Esophagus muscularis mucosa (tissue), 4 donors: ENCODE measurements at regions not wholly inside any gene's neighbourhood (a gene's known extent, or its start where the extent isn't known, plus 50 kb on each side); places are given as distances from the start of the nearest gene placed in this dataset.
"Not testable (repeated sequence)": the region's sequence is repeated elsewhere in the genome, so short reads cannot be mapped to it uniquely, and the experiment has no call there.

Experiments used
- DNase-seq: peaks from one replicate; pipeline ENCODE4 v3.0.0-alpha.2; 2017; ENCODE audit errors: extremely low spot score
- H3K27ac ChIP-seq, 4 donors: fragments of 200-600 bp; sonication (generic); replicated peaks in 1 of 4; 1 replicate in 3 of 4; 2 replicates in 1 of 4; pipeline ENCODE4 v1.5.1; 2016 to 2019; ENCODE audit warnings: mild to moderate bottlenecking in 1 of 4
- H3K27me3 ChIP-seq, 4 donors: fragments of 200-600 bp; sonication (generic); one replicate each; pipeline versions ENCODE4 v1.5.1 to v1.6.0; 2016 to 2019
- H3K36me3 ChIP-seq, 4 donors: fragments of 200-600 bp; sonication (generic); one replicate each; pipeline ENCODE4 v1.5.1; 2016 to 2019
- H3K4me1 ChIP-seq, 4 donors: fragments of 200-600 bp; sonication (generic); one replicate each; pipeline ENCODE4 v1.5.1; 2016 to 2019
- H3K4me3 ChIP-seq, 4 donors: fragments of 200-600 bp; sonication (generic); 1 replicate in 2 of 4; 2 replicates in 2 of 4; pipeline ENCODE4 v1.5.1; 2016 to 2019; ENCODE audit warnings: mild to moderate bottlenecking in 4 of 4, moderate library complexity in 1 of 4
- H3K9me3 ChIP-seq, 4 donors: fragments of 200-600 bp; sonication (generic); 1 replicate in 3 of 4; 2 replicates in 1 of 4; pipeline ENCODE4 v1.5.1; 2016 to 2019
- CTCF ChIP-seq, 3 experiments: fragments of 200-600 bp in 2 of 3; fragments of 450-650 bp in 1 of 3; sonication (generic) in 2 of 3; IDR thresholded peaks; one replicate each; pipeline ENCODE4 v1.5.1; 2017 to 2019; ENCODE audit warnings: antibody characterized with exemption in 3 of 3, mild to moderate bottlenecking in 2 of 3, moderate library complexity in 1 of 3
- EP300 ChIP-seq: sonication (generic); formaldehyde crosslinking; IDR thresholded peaks from one replicate; pipeline ENCODE4 v1.6.1; 2017; ENCODE audit warnings: antibody characterized with exemption
- POLR2A ChIP-seq: fragments of 450-650 bp; IDR thresholded peaks from one replicate; pipeline ENCODE4 v1.6.1; 2017; ENCODE audit warnings: antibody characterized with exemption, moderate library complexity, mild to moderate bottlenecking, low read depth
- POLR2AphosphoS5 ChIP-seq, 2 donors: sonication (generic); formaldehyde crosslinking; IDR thresholded peaks; one replicate each; pipeline ENCODE4 v1.6.1; 2017; ENCODE audit warnings: antibody characterized with exemption in 2 of 2
- WGBS: methylation state at CpG from one replicate; pipeline ENCODE4 v1.1.5; 2018; 5-methylcytosine and 5-hydroxymethylcytosine counted together
- intact Hi-C: fragments of 100-400 bp; cut with DNase I; formaldehyde crosslinking; loops from one replicate; pipeline ENCODE4 v1.15.1; 2023

DNA sequence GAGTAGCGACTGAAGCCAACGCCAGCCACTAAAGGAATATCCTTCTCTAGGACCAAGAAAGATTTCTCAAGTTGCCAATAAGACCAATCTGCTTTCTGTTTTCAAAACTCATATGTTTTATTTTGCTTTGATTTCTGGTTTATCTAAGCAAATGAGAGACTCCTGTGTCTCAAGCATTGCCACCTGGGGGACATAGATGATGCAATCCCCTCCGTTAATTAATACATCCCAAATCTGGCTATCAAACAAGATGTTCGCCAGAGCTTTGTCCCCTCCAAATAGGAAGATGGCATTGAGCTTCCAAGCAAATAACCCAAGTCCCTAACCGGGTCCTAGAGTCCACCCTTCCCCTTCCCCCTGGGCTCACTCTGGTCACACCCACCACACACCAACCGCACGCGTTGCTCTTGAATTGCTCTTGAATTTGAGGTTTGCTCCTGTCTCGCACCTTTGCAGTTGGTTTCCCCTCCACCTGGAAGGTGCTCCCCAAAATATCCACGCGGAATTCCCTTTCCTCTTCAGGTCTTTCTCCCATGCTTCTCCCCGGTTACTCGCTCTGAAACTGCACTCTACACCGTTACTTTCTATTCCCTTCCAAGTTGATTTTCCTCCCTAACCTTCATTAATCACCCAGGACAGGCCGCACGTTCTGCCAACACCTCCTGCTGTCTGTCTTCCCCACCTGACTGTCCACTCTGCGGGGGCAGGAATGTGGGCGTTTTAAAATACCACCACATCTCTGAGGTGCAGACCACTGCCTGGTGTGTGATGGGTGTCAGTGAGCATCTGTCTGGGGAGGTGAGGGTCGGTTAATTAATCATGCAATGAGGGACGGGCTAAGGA, 64.1 kb upstream of the RNF32 start:
- no peaks in the 10 kb centered on the region for H3K36me3 ChIP-seq

DNA sequence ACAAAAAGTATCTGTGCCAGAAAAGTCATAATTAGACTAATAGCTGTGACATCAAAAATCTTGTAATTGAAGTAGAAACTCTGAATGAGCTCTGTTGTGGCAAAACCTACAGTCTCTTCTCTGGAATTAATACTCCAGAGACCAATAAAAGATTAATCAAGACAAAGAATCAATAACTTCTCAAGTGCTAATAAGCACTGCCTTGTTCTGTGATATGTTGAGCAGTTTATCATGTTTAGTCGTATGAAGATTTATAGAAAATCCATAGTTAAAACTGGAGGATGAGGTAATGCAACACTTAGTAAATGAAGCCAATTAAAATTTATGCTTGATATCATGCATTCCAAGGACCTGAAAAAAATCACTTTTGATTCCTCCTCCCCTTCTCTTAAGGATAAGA, 72.3 kb upstream of the RNF32 start:
- Histone ChIP-seq H3K4me1 (no peaks in the 10 kb centered on the region), H3K27ac (no peak overlapping the region), H3K36me3 (no peaks in the 10 kb centered on the region), H3K9me3 (no peaks in the 10 kb centered on the region), H3K27me3 (no peaks in the 10 kb centered on the region), H3K4me3 (no peak overlapping the region)
- TF ChIP-seq EP300 (no peak), POLR2AphosphoS5 (IDR thresholded peaks at IDR 0.05) (no peak), POLR2A (no peak), CTCF (IDR thresholded peaks at IDR 0.05) (no peak)
- DNase-seq = no peak
- intact Hi-C loops = no loop called here
- WGBS = 95% methylated on average over 1 of the region's 1 CpG

More for the DNA sequence above, 64.1 kb upstream of the RNF32 start:
- 65% methylated on average over 20 of the region's 20 CpGs for WGBS
- Histone ChIP-seq H3K4me3 (no peak overlapping the region), H3K9me3 (peaks cover 0 to 8% (median 3%) of the 10 kb centered on the region in 4 donors), H3K27me3 (peaks cover 0 to 19% (median 0%) of the 10 kb centered on the region in 4 donors), H3K4me1 (no peaks in the 10 kb centered on the region), H3K27ac (no peak overlapping the region)
- intact Hi-C loops = no loop called here
- no peak for TF ChIP-seq EP300
- no peak for TF ChIP-seq POLR2A
- no peak for TF ChIP-seq CTCF (IDR thresholded peaks at IDR 0.05)
- TF ChIP-seq POLR2AphosphoS5 (IDR thresholded peaks at IDR 0.05) = no peak
- no peak for DNase-seq

GRCh38 chr7:156566812-156567549, 73.6 kb upstream of the RNF32 start:
- Histone ChIP-seq H3K4me1 (no peaks in the 10 kb centered on the region), H3K9me3 (no peaks in the 10 kb centered on the region), H3K36me3 (no peaks in the 10 kb centered on the region), H3K27ac (no peak overlapping the region), H3K27me3 (no peaks in the 10 kb centered on the region), H3K4me3 (no peak overlapping the region)
- TF ChIP-seq POLR2AphosphoS5 (IDR thresholded peaks at IDR 0.05) (no peak), EP300 (no peak), POLR2A (no peak), CTCF (IDR thresholded peaks at IDR 0.05) (no peak)
- no peak for DNase-seq
- intact Hi-C loops = no loop called here
- 72% methylated on average over 8 of the region's 8 CpGs for WGBS

DNA sequence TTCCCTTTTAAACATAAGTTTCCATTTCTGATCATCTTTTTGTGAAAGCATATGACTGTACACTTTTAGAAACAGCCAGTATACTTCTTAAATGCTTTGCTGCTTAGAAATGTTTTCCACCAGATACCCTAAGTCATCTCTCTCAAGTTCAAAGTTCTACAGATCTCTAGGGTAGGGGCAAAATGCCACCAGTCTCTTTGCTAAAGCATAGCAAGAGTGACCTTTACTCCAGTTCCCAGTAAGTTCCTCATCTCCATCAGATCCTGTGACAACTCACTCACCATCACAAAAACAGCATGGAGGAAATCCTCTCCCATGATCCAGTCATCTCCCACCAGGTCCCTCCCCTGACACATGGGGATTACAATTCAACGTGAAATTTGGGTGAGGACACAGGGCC, 75.6 kb upstream of the RNF32 start:
- H3K4me1 ChIP-seq, H3K27me3 ChIP-seq, H3K4me3 ChIP-seq, DNase-seq, intact Hi-C loops, H3K9me3 ChIP-seq, H3K36me3 ChIP-seq, H3K27ac ChIP-seq: not testable (repeated sequence)
- 93% methylated on average over 1 of the region's 1 CpG for WGBS

DNA sequence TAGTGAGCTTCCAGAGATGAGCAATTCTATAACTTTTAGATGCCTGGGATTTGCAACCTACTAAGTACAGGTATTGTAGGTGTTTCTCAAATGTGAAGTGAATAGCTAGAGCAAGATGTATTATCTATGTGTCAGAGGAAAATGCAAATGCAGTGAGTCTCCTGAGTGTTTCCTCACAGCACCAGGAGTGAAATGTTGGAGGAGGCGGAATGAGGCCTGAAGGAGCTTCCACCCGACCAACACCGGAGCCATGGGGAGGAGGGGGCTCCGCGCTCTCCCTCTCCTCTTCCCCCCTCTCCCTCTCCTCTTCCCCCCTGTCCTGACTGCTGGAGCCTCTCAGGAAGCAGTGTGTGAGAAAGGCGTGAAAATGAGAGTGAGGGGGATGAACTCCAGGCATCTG, 79.9 kb upstream of the RNF32 start:
- no peak overlapping the region for H3K4me3 ChIP-seq
- H3K9me3 ChIP-seq = no peaks in the 10 kb centered on the region
- no peak overlapping the region for H3K27ac ChIP-seq
- intact Hi-C loops = no loop called here
- TF ChIP-seq POLR2AphosphoS5 (IDR thresholded peaks at IDR 0.05) (no peak), EP300 (no peak), CTCF (IDR thresholded peaks at IDR 0.05) (no peak), POLR2A (no peak)
- H3K36me3 ChIP-seq = no peaks in the 10 kb centered on the region
- 44% methylated on average over 6 of the region's 6 CpGs for WGBS
- no peak for DNase-seq
- H3K4me1 ChIP-seq = no peaks in the 10 kb centered on the region
- no peaks in the 10 kb centered on the region for H3K27me3 ChIP-seq
